ENCODE measurements at regions not wholly inside any gene's neighbourhood (a gene's known extent, or its start where the extent isn't known, plus 50 kb on each side); places are given as distances from the start of the nearest gene placed in this dataset.
A peak's percentile ranks its signal among the peaks of the same experiment; 100 is the strongest.
"Not testable (repeated sequence)": the region's sequence is repeated elsewhere in the genome, so short reads cannot be mapped to it uniquely, and the experiment has no call there.

- DNase-seq = peak; percentile 8
Observed at GRCh38 chr4:101730291-101731117, 60.0 kb upstream of the BANK1 start.

GRCh38 chr4:101727238-101727637 lies 63.3 kb upstream of the BANK1 start:
- DNase-seq = no peak

GRCh38 chr4:101724093-101724492 lies 66.4 kb upstream of the BANK1 start:
- DNase-seq = no peak

GRCh38 chr4:101718810-101719209 lies 71.7 kb upstream of the BANK1 start:
- DNase-seq = no peak

- DNase-seq = no peak
Observed at GRCh38 chr4:101711590-101712260, 78.8 kb upstream of the BANK1 start.

GRCh38 chr4:101710806-101711205 lies 79.7 kb upstream of the BANK1 start:
- no peak for DNase-seq

GRCh38 chr4:101708293-101709039 lies 82.1 kb upstream of the BANK1 start:
- no peak for DNase-seq

GRCh38 chr4:101707596-101707995 lies 82.9 kb upstream of the BANK1 start:
- DNase-seq = no peak

- no peak for DNase-seq
Observed at GRCh38 chr4:101706535-101707057, 83.9 kb upstream of the BANK1 start.

GRCh38 chr4:101701551-101701950 lies 89.0 kb upstream of the BANK1 start:
- no peak for DNase-seq

GRCh38 chr4:101699441-101700124 lies 90.9 kb upstream of the BANK1 start:
- DNase-seq = no peak

GRCh38 chr4:101697266-101697665 lies 93.3 kb upstream of the BANK1 start:
- DNase-seq = no peak

- no peak for DNase-seq
Observed at GRCh38 chr4:101696276-101697010, 94.1 kb upstream of the BANK1 start.

- DNase-seq = no peak
Observed at GRCh38 chr4:101695176-101695575, 95.4 kb upstream of the BANK1 start.

- DNase-seq = not testable (repeated sequence)
Observed at GRCh38 chr4:101694403-101694802, 96.1 kb upstream of the BANK1 start.

- DNase-seq = no peak
Observed at GRCh38 chr4:101693842-101694398, 96.6 kb upstream of the BANK1 start.

- DNase-seq = no peak
Observed at GRCh38 chr4:101689220-101689619, 101.3 kb upstream of the BANK1 start.

GRCh38 chr4:101685126-101685525 lies 105.4 kb upstream of the BANK1 start:
- no peak for DNase-seq

GRCh38 chr4:101682946-101683345 lies 107.6 kb upstream of the BANK1 start:
- no peak for DNase-seq

GRCh38 chr4:101678180-101678579 lies 112.3 kb upstream of the BANK1 start:
- DNase-seq = no peak

- DNase-seq = no peak
Observed at GRCh38 chr4:101670897-101671296, 119.6 kb upstream of the BANK1 start.
